Mammary epithelial cell (primary cell): ENCODE measurements at regions not wholly inside any gene's neighbourhood (a gene's known extent, or its start where the extent isn't known, plus 50 kb on each side); places are given as distances from the start of the nearest gene placed in this dataset.

Experiments
- EZH2 ChIP-seq: IDR thresholded peaks from 2 replicates; pipeline ENCODE4 v1.6.1; 2012; ENCODE audit warnings: low read length, inconsistent platforms, borderline replicate concordance
- TF ChIP-seq, protein P1 (sequence below), 2 donors: IDR thresholded peaks in 1 of 2; conservative IDR thresholded peaks in 1 of 2; 2 replicates each; pipeline ENCODE4 v1.5.1; 2011 to 2012; ENCODE audit warnings: inconsistent platforms in 2 of 2, low read length in 2 of 2, mild to moderate bottlenecking in 2 of 2, control low read depth in 1 of 2, low read depth in 1 of 2; ENCODE audit not compliant: insufficient read depth in 1 of 2; ENCODE audit errors: extremely low read depth in 1 of 2

DNA sequence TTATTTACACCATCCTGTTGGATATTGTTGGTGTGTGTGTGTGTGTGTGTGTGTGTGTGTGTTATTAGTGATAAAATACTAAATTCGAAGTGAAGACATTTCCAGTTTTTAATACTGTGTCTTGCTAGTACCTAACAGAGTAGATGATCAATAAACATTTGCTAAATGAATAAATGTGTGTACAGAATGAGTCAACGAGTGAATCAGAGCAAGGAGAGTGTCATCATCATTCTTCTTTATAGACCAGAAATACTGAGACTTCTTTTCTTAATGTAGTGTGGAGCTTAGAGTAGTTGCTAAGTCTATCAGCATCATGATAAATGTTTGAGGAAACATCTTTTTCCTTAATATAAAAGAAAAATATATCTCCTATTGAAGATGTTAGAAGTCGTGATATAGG lies 169.7 kb upstream of the SATB2 start:
- TF ChIP-seq, protein P1, sequence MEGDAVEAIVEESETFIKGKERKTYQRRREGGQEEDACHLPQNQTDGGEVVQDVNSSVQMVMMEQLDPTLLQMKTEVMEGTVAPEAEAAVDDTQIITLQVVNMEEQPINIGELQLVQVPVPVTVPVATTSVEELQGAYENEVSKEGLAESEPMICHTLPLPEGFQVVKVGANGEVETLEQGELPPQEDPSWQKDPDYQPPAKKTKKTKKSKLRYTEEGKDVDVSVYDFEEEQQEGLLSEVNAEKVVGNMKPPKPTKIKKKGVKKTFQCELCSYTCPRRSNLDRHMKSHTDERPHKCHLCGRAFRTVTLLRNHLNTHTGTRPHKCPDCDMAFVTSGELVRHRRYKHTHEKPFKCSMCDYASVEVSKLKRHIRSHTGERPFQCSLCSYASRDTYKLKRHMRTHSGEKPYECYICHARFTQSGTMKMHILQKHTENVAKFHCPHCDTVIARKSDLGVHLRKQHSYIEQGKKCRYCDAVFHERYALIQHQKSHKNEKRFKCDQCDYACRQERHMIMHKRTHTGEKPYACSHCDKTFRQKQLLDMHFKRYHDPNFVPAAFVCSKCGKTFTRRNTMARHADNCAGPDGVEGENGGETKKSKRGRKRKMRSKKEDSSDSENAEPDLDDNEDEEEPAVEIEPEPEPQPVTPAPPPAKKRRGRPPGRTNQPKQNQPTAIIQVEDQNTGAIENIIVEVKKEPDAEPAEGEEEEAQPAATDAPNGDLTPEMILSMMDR (conservative IDR thresholded peaks at IDR 0.05 in 1 of 2, IDR thresholded peaks at IDR 0.05 in 1 of 2; ENCODE audit: extremely low read depth in 1 of 2, insufficient read depth in 1 of 2, low read depth in 1 of 2, low read length in 2 of 2): no peak
- no peak for TF ChIP-seq EZH2
